ENCODE measurements at regions not wholly inside any gene's neighbourhood (a gene's known extent, or its start where the extent isn't known, plus 50 kb on each side); places are given as distances from the start of the nearest gene placed in this dataset.

DNA sequence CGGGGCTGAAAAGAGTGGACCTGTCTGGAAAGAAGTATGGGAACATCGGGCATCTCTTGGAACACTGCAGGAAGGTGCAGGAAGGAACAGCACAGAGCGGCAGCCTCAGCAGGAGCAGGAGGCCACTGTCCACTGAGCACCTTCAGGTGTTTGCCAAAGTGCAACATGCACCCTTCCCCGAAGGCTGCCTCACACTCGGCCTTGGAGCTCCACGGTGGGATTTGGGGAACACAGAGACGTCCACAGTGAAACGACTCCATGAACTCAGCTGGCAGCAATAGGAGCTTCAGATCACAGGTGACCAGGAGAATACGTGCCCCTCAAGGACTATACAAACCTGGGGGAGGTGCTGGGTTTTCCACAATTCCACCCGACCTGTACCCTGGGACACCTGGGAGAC is 140.3 kb upstream of the RET start:
- H3K27ac ChIP-seq (ENCODE audit: extremely low read depth, low read depth, low read length) = no peak overlapping the region
- H3K4me3 ChIP-seq (ENCODE audit: low read depth, low read length) = no peak overlapping the region
- TF ChIP-seq ZNF423 (tag by site-specific recombination; IDR thresholded peaks at IDR 0.05) (no peak), ZNF792 (tag by site-specific recombination; IDR thresholded peaks at IDR 0.05) (no peak), ZNF112 (tag by site-specific recombination; IDR thresholded peaks at IDR 0.05) (no peak), ZNF776 (tag by site-specific recombination; IDR thresholded peaks at IDR 0.05; ENCODE audit: borderline replicate concordance) (no peak), FEZF1 (tag by site-specific recombination; IDR thresholded peaks at IDR 0.05) (no peak)
- H3K36me3 ChIP-seq (ENCODE audit: control insufficient read depth in 2 of 2, insufficient read depth in 1 of 2, low read length in 2 of 2) = no peaks in the 10 kb centered on the region
- H3K9me3 ChIP-seq (ENCODE audit: control insufficient read depth, insufficient read depth, low read depth, low read length) = no peaks in the 10 kb centered on the region
- no peaks in the 10 kb centered on the region for H3K4me1 ChIP-seq (ENCODE audit: control insufficient read depth, insufficient read depth, low read length)
- ChIA-PET POLR2A (no interaction called here), CTCF (interaction anchor here (2.4 kb wide), 1 partner anchor 10 kb away, joined by 7 read pairs; no protein-coding TSS in a partner anchor)

DNA sequence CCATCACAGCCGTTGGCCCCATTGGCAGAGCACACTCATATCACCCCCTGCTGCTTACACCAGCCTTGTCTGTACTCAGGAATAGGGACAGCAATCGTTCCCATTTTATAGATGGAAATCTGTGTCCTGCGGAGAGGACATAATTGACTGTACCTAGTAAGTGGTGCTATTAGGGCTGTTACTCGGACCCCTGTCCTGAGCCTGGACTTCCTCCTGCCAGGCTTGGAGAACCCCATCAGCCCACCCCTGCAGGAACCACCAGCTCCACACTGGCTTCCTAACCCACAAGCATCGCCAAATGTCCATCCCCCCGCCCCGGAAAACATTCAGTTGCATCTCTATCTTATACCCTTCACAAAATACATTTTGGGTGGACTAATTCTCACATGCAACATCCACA is 139.8 kb upstream of the RET start:
- Histone ChIP-seq H3K36me3 (ENCODE audit: control insufficient read depth in 2 of 2, insufficient read depth in 1 of 2, low read length in 2 of 2) (no peaks in the 10 kb centered on the region), H3K4me3 (ENCODE audit: low read depth, low read length) (no peak overlapping the region), H3K4me1 (ENCODE audit: control insufficient read depth, insufficient read depth, low read length) (no peaks in the 10 kb centered on the region), H3K9me3 (ENCODE audit: control insufficient read depth, insufficient read depth, low read depth, low read length) (no peaks in the 10 kb centered on the region), H3K27ac (ENCODE audit: extremely low read depth, low read depth, low read length) (no peak overlapping the region)
- CTCF ChIA-PET = interaction anchor here (2.4 kb wide), 1 partner anchor 10 kb away, joined by 7 read pairs; no protein-coding TSS in a partner anchor
- TF ChIP-seq BCL11A (tag by site-specific recombination; IDR thresholded peaks at IDR 0.05; ENCODE audit: low read depth) = no peak
- no peak for TF ChIP-seq ZNF2 (tag by site-specific recombination; IDR thresholded peaks at IDR 0.05)
- POLR2A ChIA-PET = no interaction called here

DNA sequence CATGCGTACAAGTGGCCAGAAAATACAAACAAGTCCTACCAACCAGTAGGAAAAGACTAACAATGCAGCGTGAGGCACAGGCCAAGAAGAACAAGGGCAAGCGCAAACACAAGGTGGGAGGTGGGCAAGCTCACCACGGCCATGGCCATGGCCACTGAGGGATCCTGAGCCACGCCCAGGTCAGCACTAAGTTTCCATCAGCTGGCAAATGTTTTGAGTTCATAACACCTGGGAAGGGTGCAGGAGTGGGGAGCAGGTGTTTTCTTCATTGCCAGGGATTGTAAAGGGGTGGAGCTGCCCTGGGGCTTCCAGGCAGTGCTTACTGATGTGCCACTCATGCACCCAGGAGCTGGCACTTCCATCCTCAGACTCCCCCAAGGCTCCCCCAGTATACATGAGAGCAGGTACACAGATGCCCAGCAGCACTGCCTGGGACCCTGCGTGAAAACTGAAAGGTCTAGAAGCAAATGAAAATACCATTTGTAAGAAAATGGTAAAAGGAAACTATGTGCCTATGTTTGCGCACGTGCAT is 139.2 kb upstream of the RET start:
- H3K36me3 ChIP-seq (ENCODE audit: control insufficient read depth in 2 of 2, insufficient read depth in 1 of 2, low read length in 2 of 2) = no peaks in the 10 kb centered on the region
- H3K27ac ChIP-seq (ENCODE audit: extremely low read depth, low read depth, low read length) = no peak overlapping the region
- ChIA-PET CTCF (no interaction called here), POLR2A (no interaction called here)
- TF ChIP-seq SCRT2 (tag by site-specific recombination; IDR thresholded peaks at IDR 0.05) (no peak), ZNF514 (tag by site-specific recombination; IDR thresholded peaks at IDR 0.05) (no peak), ZNF624 (tag by site-specific recombination; IDR thresholded peaks at IDR 0.05) (no peak), ZNF266 (tag by site-specific recombination; IDR thresholded peaks at IDR 0.05; ENCODE audit: low read depth) (no peak), ZFP69B (tag by site-specific recombination; IDR thresholded peaks at IDR 0.05) (no peak), BCL11B (tag by site-specific recombination; IDR thresholded peaks at IDR 0.05; ENCODE audit: low read depth) (no peak), ZNF426 (tag by site-specific recombination; IDR thresholded peaks at IDR 0.05) (no peak), GLI4 (tag by site-specific recombination; IDR thresholded peaks at IDR 0.05) (no peak), HOXC10 (CRISPR knock-in tag; IDR thresholded peaks at IDR 0.05) (no peak), ZNF121 (tag by site-specific recombination; IDR thresholded peaks at IDR 0.05) (no peak), OSR2 (tag by site-specific recombination; IDR thresholded peaks at IDR 0.05) (no peak)
- TF ChIP-seq, protein P1, sequence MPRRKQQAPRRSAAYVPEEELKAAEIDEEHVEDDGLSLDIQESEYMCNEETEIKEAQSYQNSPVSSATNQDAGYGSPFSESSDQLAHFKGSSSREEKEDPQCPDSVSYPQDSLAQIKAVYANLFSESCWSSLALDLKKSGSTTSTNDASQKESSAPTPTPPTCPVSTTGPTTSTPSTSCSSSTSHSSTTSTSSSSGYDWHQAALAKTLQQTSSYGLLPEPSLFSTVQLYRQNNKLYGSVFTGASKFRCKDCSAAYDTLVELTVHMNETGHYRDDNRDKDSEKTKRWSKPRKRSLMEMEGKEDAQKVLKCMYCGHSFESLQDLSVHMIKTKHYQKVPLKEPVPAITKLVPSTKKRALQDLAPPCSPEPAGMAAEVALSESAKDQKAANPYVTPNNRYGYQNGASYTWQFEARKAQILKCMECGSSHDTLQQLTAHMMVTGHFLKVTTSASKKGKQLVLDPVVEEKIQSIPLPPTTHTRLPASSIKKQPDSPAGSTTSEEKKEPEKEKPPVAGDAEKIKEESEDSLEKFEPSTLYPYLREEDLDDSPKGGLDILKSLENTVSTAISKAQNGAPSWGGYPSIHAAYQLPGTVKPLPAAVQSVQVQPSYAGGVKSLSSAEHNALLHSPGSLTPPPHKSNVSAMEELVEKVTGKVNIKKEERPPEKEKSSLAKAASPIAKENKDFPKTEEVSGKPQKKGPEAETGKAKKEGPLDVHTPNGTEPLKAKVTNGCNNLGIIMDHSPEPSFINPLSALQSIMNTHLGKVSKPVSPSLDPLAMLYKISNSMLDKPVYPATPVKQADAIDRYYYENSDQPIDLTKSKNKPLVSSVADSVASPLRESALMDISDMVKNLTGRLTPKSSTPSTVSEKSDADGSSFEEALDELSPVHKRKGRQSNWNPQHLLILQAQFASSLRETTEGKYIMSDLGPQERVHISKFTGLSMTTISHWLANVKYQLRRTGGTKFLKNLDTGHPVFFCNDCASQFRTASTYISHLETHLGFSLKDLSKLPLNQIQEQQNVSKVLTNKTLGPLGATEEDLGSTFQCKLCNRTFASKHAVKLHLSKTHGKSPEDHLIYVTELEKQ (tag by site-specific recombination; IDR thresholded peaks at IDR 0.05; ENCODE audit: borderline replicate concordance) = no peak
- TF ChIP-seq, protein P2, sequence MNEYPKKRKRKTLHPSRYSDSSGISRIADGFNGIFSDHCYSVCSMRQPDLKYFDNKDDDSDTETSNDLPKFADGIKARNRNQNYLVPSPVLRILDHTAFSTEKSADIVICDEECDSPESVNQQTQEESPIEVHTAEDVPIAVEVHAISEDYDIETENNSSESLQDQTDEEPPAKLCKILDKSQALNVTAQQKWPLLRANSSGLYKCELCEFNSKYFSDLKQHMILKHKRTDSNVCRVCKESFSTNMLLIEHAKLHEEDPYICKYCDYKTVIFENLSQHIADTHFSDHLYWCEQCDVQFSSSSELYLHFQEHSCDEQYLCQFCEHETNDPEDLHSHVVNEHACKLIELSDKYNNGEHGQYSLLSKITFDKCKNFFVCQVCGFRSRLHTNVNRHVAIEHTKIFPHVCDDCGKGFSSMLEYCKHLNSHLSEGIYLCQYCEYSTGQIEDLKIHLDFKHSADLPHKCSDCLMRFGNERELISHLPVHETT (tag by site-specific recombination; IDR thresholded peaks at IDR 0.05) = no peak
- no peaks in the 10 kb centered on the region for H3K4me1 ChIP-seq (ENCODE audit: control insufficient read depth, insufficient read depth, low read length)
- H3K9me3 ChIP-seq (ENCODE audit: control insufficient read depth, insufficient read depth, low read depth, low read length) = no peaks in the 10 kb centered on the region
- no peak overlapping the region for H3K4me3 ChIP-seq (ENCODE audit: low read depth, low read length)

Measured in HEK293 (cell line).